Endothelial cell of umbilical vein (primary cell): ENCODE measurements at regions not wholly inside any gene's neighbourhood (a gene's known extent, or its start where the extent isn't known, plus 50 kb on each side); places are given as distances from the start of the nearest gene placed in this dataset.

Experiments used
- CTCF ChIP-seq, 2 donors: IDR thresholded peaks; 1 replicate in 1 of 2; 2 replicates in 1 of 2; pipeline ENCODE4 v1.5.1; 2011; ENCODE audit warnings: low read length in 2 of 2, mild to moderate bottlenecking in 2 of 2, moderate library complexity in 2 of 2, control low read depth in 1 of 2, inconsistent platforms in 1 of 2, low read depth in 1 of 2; ENCODE audit not compliant: insufficient read depth in 1 of 2; ENCODE audit errors: extremely low read depth in 1 of 2
- EZH2 ChIP-seq: IDR thresholded peaks from 2 replicates; pipeline ENCODE4 v1.6.1; 2012; ENCODE audit warnings: borderline replicate concordance, low read depth, mild to moderate bottlenecking, moderate library complexity, low read length, inconsistent platforms; ENCODE audit not compliant: severe bottlenecking
- POLR2A ChIP-seq: IDR thresholded peaks from 2 replicates; pipeline ENCODE4 v1.6.1; 2012; ENCODE audit warnings: low read depth, mild to moderate bottlenecking, control low read depth, low read length
- POLR2AphosphoS5 ChIP-seq: IDR thresholded peaks from 2 replicates; pipeline ENCODE4 v1.6.1; 2012; ENCODE audit warnings: low read depth, mild to moderate bottlenecking, control low read depth, low read length, moderate library complexity; ENCODE audit not compliant: insufficient read depth
- TF ChIP-seq, protein P1 (sequence below): IDR thresholded peaks from 2 replicates; pipeline ENCODE4 v1.6.1; 2011; ENCODE audit not compliant: insufficient read depth, insufficient read length

DNA sequence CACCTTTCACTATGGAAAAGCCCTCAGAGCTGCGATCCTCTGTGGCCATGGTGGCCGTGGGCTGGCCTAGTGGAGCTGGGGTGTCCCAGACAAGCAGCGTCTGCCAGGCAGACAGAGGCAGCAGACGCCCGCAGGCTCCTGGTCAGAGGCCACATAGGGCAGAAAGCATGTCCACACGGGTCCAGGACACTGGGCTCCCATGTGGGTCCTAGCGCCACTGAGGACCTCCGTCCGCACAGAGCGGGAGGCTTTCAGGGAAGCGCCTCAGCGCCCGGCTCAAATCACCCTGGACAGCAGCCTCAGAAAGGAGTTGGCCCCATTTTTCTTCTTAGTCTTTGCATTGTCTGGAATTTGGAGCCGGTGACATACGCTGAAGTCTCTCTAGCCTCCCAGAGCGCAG lies 389.7 kb downstream of the BRD1 start:
- TF ChIP-seq POLR2AphosphoS5, result no peak
- TF ChIP-seq CTCF (IDR thresholded peaks at IDR 0.05; ENCODE audit: extremely low read depth in 1 of 2, insufficient read depth in 1 of 2, low read depth in 1 of 2, low read length in 2 of 2), result no peak
- TF ChIP-seq POLR2A, result no peak
- no peak for TF ChIP-seq EZH2
- TF ChIP-seq, protein P1, sequence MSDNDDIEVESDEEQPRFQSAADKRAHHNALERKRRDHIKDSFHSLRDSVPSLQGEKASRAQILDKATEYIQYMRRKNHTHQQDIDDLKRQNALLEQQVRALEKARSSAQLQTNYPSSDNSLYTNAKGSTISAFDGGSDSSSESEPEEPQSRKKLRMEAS, result no peak
